WERI-Rb-1 (cell line): ENCODE measurements at regions not wholly inside any gene's neighbourhood (a gene's known extent, or its start where the extent isn't known, plus 50 kb on each side); places are given as distances from the start of the nearest gene placed in this dataset.

ENCODE experiments used
- DNase-seq: peaks from one replicate; pipeline ENCODE4 v3.0.0-alpha.2; 2020
- H3K27ac ChIP-seq: fragments of 250-450 bp; sonication (Bioruptor Pico); 2 replicates; pipeline ENCODE4 v1.5.1; 2020; ENCODE audit warnings: mild to moderate bottlenecking, moderate library complexity
- H3K27me3 ChIP-seq: fragments of 250-450 bp; sonication (Bioruptor Pico); 2 replicates; pipeline ENCODE4 v1.5.1; 2021; ENCODE audit warnings: mild to moderate bottlenecking, low read depth, moderate library complexity; ENCODE audit not compliant: insufficient read depth, severe bottlenecking
- H3K36me3 ChIP-seq: fragments of 250-450 bp; sonication (Bioruptor Pico); 2 replicates; pipeline ENCODE4 v1.5.1; 2020; ENCODE audit warnings: mild to moderate bottlenecking, moderate library complexity
- H3K4me3 ChIP-seq: 2 replicates; pipeline ENCODE4 v1.5.1; 2011; ENCODE audit warnings: low read depth, mild to moderate bottlenecking, control low read depth, low read length
- H3K9me3 ChIP-seq: fragments of 250-450 bp; sonication (Bioruptor Pico); 2 replicates; pipeline ENCODE4 v1.5.1; 2021; ENCODE audit warnings: mild to moderate bottlenecking, moderate library complexity; ENCODE audit not compliant: severe bottlenecking
- TF ChIP-seq, protein P1 (sequence below): IDR thresholded peaks from 2 replicates; pipeline ENCODE4 v1.5.1; 2011; ENCODE audit warnings: low read depth, mild to moderate bottlenecking, control low read depth, inconsistent platforms, low read length

- TF ChIP-seq, protein P1, sequence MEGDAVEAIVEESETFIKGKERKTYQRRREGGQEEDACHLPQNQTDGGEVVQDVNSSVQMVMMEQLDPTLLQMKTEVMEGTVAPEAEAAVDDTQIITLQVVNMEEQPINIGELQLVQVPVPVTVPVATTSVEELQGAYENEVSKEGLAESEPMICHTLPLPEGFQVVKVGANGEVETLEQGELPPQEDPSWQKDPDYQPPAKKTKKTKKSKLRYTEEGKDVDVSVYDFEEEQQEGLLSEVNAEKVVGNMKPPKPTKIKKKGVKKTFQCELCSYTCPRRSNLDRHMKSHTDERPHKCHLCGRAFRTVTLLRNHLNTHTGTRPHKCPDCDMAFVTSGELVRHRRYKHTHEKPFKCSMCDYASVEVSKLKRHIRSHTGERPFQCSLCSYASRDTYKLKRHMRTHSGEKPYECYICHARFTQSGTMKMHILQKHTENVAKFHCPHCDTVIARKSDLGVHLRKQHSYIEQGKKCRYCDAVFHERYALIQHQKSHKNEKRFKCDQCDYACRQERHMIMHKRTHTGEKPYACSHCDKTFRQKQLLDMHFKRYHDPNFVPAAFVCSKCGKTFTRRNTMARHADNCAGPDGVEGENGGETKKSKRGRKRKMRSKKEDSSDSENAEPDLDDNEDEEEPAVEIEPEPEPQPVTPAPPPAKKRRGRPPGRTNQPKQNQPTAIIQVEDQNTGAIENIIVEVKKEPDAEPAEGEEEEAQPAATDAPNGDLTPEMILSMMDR = no peak
- Histone ChIP-seq H3K9me3 (no peaks in the 10 kb centered on the region), H3K36me3 (no peaks in the 10 kb centered on the region), H3K4me3 (no peak overlapping the region), H3K27me3 (peaks cover 74% of the 10 kb centered on the region), H3K27ac (no peak overlapping the region)
- no peak for DNase-seq
These were observed 326.9 kb upstream of the DIO3 start for GRCh38 chr14:101234244-101234937.

GRCh38 chr14:101234999-101235334 lies 326.3 kb upstream of the DIO3 start:
- Histone ChIP-seq H3K9me3 (no peaks in the 10 kb centered on the region), H3K27me3 (peaks cover 72% of the 10 kb centered on the region), H3K27ac (no peak overlapping the region), H3K4me3 (no peak overlapping the region), H3K36me3 (no peaks in the 10 kb centered on the region)
- DNase-seq = no peak
- TF ChIP-seq, protein P1 = no peak

DNA sequence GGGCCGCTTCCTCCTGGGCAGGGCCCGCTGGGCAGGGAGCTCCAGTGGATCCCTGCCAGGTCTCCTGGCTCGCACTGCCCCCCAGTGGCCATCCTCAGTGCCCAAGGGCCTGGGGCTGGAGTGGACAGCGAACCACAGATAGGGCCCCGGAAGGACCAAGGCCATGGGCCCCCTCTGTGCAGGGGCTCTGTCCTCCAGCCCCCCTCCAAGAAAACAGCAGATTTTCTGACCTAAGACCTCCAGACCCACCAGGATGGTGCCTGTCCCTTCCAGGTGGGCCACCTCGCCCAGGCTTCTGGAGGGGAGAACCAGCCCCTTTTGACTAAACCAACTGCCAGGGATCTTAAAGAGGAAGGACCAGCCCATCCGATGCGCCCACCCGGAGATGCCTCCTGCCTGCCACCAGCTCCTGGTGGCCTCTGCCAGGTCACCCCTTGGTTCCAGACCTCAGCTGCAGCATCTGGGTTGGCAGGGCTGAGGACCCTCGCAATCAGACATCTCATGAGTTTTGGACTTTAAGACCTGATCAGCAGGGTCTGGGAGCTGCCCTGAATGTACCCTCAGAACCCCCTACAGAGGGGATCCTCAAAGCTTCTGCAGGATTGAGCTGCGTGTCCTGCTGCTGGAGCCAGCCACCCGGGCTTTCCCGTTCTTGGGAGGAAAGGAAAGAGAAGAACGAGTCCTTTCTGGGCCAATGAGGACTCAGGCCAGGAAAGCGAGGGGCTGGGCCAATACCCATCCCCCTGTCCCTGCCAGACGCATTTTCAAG lies 325.8 kb upstream of the DIO3 start:
- DNase-seq = peak; percentile 60
- TF ChIP-seq, protein P1 = peak; percentile 81
- Histone ChIP-seq H3K9me3 (no peaks in the 10 kb centered on the region), H3K36me3 (no peaks in the 10 kb centered on the region), H3K27me3 (peaks cover 75% of the 10 kb centered on the region), H3K4me3 (no peak overlapping the region), H3K27ac (no peak overlapping the region)

- DNase-seq = no peak
- Histone ChIP-seq H3K4me3 (no peak overlapping the region), H3K9me3 (no peaks in the 10 kb centered on the region), H3K27me3 (peaks cover 73% of the 10 kb centered on the region), H3K27ac (no peak overlapping the region), H3K36me3 (no peaks in the 10 kb centered on the region)
- TF ChIP-seq, protein P1 = no peak
These were observed 324.6 kb upstream of the DIO3 start for GRCh38 chr14:101236496-101237251.

- TF ChIP-seq, protein P1 = no peak
- Histone ChIP-seq H3K27me3 (peaks cover 75% of the 10 kb centered on the region), H3K36me3 (no peaks in the 10 kb centered on the region), H3K27ac (no peak overlapping the region), H3K9me3 (no peaks in the 10 kb centered on the region), H3K4me3 (no peak overlapping the region)
- DNase-seq = no peak
These were observed 324.1 kb upstream of the DIO3 start for GRCh38 chr14:101237252-101237616.
